NCI-H524 treated with DMSO at 0.1 percent for 48 hours (cell line): ENCODE measurements at regions not wholly inside any gene's neighbourhood (a gene's known extent, or its start where the extent isn't known, plus 50 kb on each side); places are given as distances from the start of the nearest gene placed in this dataset.
"Not testable (repeated sequence)": the region's sequence is repeated elsewhere in the genome, so short reads cannot be mapped to it uniquely, and the experiment has no call there.

ENCODE experiments used
- DNase-seq: peaks from one replicate; lab custom pipeline; 2025; lab: John Stamatoyannopoulos, UW

DNA sequence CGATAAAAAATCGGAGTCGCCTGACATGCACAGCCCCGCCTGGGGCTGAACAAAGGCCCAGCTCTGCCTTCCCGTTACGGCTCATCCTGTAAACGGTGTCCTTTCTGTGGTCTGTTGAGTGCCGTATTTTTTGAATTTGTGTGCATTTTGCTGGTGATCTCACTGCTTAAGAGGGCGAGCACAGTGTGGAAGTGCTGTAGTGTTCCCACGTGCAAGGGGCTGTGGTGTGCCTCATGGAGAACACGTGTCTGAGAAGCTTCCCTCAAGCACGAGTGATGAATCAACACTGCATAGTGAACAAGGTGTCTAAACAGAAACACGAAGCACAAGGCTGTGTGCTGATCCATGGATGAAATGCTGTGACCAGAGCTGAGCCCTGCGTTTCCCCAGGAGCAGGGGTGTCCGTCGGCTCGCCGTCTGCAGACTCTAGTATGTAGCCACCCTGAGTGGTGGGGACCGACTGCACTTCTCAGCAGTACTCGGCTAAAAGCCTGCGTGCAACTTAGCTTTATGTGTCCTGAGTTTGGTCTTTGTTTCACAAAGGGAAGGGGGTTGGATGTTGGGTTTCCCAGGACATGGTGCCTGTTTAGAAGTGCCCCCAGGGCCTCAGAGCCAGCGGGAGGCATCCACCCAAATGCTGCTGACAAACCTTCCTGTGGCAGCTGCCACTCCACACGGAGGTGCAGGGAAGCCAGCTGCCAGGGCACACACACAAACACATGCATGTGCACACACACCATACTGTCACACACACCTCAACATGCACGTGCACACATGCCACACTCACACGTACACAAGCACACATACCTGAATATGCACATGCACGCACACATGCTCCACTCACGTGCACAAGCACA, 77.2 kb upstream of the IRX4 start:
- no peak for DNase-seq

- DNase-seq, result no peak
Measured at GRCh38 chr5:1959231-1959630, 76.5 kb upstream of the IRX4 start.

- DNase-seq, result no peak
Measured at GRCh38 chr5:1958211-1959010, 75.7 kb upstream of the IRX4 start.

GRCh38 chr5:1955586-1955985, 72.9 kb upstream of the IRX4 start:
- no peak for DNase-seq

- DNase-seq, result not testable (repeated sequence)
Measured at GRCh38 chr5:1953710-1954109, 71.0 kb upstream of the IRX4 start.

DNA sequence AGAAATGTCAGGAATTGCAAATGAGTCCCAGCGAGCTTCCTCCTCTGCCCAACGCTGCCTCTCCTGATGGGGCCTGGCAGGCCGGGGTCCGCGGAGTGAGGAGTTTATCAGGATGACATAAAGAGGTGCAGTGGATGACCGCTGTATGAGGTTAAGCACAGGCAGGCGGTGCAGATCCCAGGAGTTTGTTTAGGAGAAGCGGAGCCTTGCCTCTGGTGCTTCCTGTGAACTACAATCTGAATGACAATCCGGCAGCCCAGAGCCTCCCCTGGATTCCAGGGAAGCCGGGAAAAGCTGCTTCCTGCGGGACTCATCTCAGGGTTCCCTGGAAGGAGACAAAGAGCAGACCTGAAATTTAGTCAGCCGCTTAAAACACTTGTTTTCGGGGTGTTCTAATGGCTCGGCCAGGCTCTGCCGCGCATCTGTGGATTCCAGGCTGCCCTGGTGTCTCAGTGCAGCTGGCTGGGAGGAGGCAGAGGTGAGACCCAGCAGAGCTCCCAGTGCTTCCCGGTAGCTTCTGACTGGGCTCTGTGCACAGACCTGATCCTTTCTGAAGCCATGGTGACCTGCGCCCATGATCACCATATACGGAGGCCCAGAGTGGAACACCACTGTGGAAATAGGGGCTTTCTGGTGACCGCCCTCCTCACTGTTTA, 69.8 kb upstream of the IRX4 start:
- no peak for DNase-seq

- DNase-seq, result no peak
Measured at GRCh38 chr5:1952021-1952420, 69.3 kb upstream of the IRX4 start.

DNA sequence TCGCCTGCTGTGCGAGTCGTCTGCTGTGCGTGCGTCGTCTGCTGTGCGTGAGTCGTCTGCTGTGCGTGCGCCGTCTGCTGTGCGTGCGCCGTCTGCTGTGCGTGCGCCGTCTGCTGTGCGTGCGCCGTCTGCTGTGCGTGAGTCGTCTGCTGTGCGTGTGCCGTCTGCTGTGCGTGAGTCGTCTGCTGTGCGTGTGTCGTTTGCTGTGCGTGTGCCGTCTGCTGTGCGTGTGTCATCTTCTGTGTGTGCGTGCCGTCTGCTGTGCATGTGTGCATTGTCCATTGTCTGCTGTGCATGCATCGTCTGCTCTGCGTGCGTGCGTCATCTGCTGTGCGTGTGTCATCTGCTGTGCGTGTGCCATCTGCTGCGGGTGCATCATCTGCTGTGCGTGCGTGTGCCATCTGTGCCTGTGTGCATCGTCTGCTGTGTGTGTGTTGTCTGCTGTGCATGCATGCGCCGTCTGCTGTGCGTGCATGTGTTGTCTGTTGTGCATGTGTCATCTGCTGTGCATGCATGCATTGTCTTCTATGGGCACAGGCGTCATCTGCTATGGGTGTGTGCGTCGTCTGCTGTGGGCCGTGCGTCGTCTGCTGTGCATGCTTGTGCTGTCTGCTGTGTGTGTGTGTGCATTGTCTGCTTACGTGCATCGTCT, 68.6 kb upstream of the IRX4 start:
- no peak for DNase-seq

GRCh38 chr5:1950708-1951103, 68.0 kb upstream of the IRX4 start:
- no peak for DNase-seq

DNA sequence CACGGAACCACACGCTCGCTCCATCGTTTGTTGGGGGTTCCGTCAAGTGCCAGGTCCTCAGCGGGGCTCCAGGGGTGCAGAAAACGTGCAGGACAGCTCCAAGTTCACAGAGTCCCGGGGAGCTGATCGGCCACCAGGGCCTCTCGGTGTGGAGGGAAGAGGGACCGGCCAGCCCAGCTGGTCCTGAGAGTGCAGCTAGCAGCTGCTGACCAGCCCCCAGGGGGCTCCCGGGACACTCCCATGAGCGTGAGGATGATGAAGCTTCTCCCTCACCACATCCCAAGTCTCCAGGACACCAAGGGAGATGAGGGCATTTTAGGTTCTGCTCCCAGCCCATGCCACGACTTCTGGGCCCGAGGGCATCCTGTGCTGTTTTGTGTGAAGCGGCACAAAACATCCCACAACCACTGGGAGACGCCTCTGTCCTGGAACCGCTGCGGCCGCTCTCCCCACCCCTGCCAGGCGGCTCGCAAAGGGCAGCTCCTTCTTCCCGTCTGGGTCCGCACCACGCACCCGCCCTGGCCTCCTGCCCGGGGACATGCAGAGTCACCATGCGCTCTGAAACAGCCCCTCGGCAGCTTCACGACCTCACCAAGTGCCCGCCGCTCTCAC, 67.5 kb upstream of the IRX4 start:
- no peak for DNase-seq

DNA sequence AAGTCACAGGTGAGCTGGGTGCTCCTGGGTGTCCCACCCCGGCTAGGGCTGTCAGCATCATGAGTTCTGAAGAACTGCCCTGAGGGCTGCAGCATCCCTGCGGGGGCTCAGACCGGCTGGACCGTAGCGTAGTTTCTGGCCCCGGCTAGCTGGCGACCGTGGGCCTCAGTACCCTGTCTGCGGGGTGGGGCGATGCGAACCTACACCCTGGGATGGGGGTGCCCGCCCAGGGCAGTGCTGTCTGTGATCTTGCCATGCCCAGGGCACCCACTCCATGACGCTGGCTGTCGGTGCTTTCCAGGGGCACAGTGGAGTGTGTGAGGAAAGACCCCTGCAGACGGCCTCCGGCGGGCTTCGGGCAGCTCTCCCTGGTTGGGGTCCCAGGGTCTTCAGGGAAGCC, 66.5 kb upstream of the IRX4 start:
- DNase-seq, result no peak

GRCh38 chr5:1948663-1949191, 66.0 kb upstream of the IRX4 start:
- no peak for DNase-seq

- DNase-seq, result no peak
Measured at GRCh38 chr5:1948111-1948510, 65.4 kb upstream of the IRX4 start.

- no peak for DNase-seq
Measured at GRCh38 chr5:1946776-1947175, 64.1 kb upstream of the IRX4 start.

- DNase-seq, result no peak
Measured at GRCh38 chr5:1946122-1946677, 63.5 kb upstream of the IRX4 start.

- no peak for DNase-seq
Measured at GRCh38 chr5:1945606-1946005, 62.9 kb upstream of the IRX4 start.

GRCh38 chr5:1944408-1944807, 61.7 kb upstream of the IRX4 start:
- DNase-seq, result no peak

DNA sequence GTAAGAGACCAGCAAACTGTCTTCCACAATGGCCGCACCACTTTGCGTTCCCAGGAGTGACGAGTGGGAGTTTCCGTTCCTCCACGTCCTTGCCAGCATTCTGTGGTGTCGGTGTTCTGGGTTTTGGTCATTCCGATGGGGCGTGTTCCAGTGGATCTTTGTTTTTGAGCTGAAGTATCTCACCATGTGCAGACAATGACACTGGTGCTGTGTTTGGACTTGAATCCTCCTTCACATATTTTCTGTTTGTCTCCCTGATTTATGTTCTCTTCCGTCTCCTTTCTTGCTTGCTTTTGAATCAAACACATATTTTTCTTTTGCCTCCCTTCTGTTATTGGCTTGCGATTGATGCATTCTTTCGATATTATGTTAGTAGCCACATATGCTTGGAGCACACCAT, 60.8 kb upstream of the IRX4 start:
- no peak for DNase-seq

DNA sequence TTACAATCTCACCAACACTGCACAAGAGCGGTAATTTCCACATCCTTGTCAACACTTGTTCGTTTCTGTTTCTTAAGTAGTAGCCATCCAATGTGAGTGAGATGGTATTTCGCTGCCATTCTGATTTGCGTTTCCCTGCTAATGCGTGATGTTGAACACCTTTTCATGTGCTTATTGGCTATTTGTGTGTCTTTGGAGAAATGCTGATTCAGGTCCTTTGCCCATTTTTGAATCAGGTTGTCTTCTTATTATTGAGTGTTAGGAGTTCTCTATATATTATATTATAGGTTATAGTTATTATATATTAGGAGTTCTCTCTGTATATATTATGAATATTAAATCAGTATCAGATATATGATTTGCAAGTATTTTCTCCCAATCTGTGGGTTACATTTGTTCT, 59.9 kb upstream of the IRX4 start:
- no peak for DNase-seq

- no peak for DNase-seq
Measured at GRCh38 chr5:1942158-1942557, 59.4 kb upstream of the IRX4 start.

GRCh38 chr5:1939256-1939655, 56.5 kb upstream of the IRX4 start:
- DNase-seq, result no peak
